Esophagus squamous epithelium (tissue), 4 donors: ENCODE measurements at regions not wholly inside any gene's neighbourhood (a gene's known extent, or its start where the extent isn't known, plus 50 kb on each side); places are given as distances from the start of the nearest gene placed in this dataset.

Source experiments
- CTCF ChIP-seq, 6 experiments: fragments of 450-650 bp in 4 of 6; fragments of 200-600 bp in 2 of 6; sonication (generic) in 2 of 6; IDR thresholded peaks; one replicate each; pipeline ENCODE4 v1.5.1; 2016 to 2019; ENCODE audit warnings: antibody characterized with exemption in 6 of 6, mild to moderate bottlenecking in 4 of 6, moderate library complexity in 4 of 6
- POLR2A ChIP-seq, 4 donors: fragments of 450-650 bp; IDR thresholded peaks; one replicate each; pipeline ENCODE4 v1.6.1; 2017; ENCODE audit warnings: antibody characterized with exemption in 4 of 4, mild to moderate bottlenecking in 4 of 4, moderate library complexity in 3 of 4

- no peak for TF ChIP-seq CTCF (IDR thresholded peaks at IDR 0.05)
- no peak for TF ChIP-seq POLR2A (IDR thresholded peaks at IDR 0.05)
Measured at GRCh38 chr6:15017261-15017660, 228.6 kb upstream of the JARID2 start.
